Naive B cell (primary cell): ENCODE measurements at regions not wholly inside any gene's neighbourhood (a gene's known extent, or its start where the extent isn't known, plus 50 kb on each side); places are given as distances from the start of the nearest gene placed in this dataset.

ENCODE experiments used
- ATAC-seq, 2 donors: fragments of 150-1000 bp; cut with Tn5 transposase; 2 replicates each; pipeline ENCODE4 v1.10.0; 2021; ENCODE audit warnings: low read depth in 2 of 2, mild to moderate bottlenecking in 2 of 2, moderate library complexity in 2 of 2
- DNase-seq: peaks from one replicate; pipeline ENCODE4 v3.0.0; 2022
- H3K27ac Mint-ChIP-seq, 6 donors: one replicate each; pipeline ENCODE4 v1.8.0; 2020 to 2022; ENCODE audit warnings: mild to moderate bottlenecking in 6 of 6, mixed read lengths in 6 of 6, moderate library complexity in 5 of 6, inconsistent platforms in 2 of 6
- H3K27me3 Mint-ChIP-seq, 3 donors: one replicate each; pipeline ENCODE4 v1.8.0; 2021 to 2022; ENCODE audit warnings: mixed read lengths in 3 of 3, mild to moderate bottlenecking in 1 of 3
- H3K36me3 Mint-ChIP-seq, 2 donors: one replicate each; pipeline ENCODE4 v1.8.0; 2020 to 2022; ENCODE audit warnings: mixed read lengths in 2 of 2, inconsistent platforms in 1 of 2, mild to moderate bottlenecking in 1 of 2
- H3K4me1 Mint-ChIP-seq, 3 donors: one replicate each; pipeline ENCODE4 v1.8.0; 2020 to 2022; ENCODE audit warnings: mixed read lengths in 3 of 3, inconsistent platforms in 1 of 3, mild to moderate bottlenecking in 1 of 3, moderate library complexity in 1 of 3
- H3K4me3 Mint-ChIP-seq, 8 donors: one replicate each; pipeline ENCODE4 v1.8.0; 2020 to 2022; ENCODE audit warnings: mild to moderate bottlenecking in 8 of 8, mixed read lengths in 8 of 8, moderate library complexity in 8 of 8, inconsistent platforms in 2 of 8
- H3K9me3 Mint-ChIP-seq, 7 donors: one replicate each; pipeline ENCODE4 v1.8.0; 2020 to 2022; ENCODE audit warnings: mixed read lengths in 7 of 7, mild to moderate bottlenecking in 5 of 7, inconsistent platforms in 2 of 7, moderate library complexity in 1 of 7

DNA sequence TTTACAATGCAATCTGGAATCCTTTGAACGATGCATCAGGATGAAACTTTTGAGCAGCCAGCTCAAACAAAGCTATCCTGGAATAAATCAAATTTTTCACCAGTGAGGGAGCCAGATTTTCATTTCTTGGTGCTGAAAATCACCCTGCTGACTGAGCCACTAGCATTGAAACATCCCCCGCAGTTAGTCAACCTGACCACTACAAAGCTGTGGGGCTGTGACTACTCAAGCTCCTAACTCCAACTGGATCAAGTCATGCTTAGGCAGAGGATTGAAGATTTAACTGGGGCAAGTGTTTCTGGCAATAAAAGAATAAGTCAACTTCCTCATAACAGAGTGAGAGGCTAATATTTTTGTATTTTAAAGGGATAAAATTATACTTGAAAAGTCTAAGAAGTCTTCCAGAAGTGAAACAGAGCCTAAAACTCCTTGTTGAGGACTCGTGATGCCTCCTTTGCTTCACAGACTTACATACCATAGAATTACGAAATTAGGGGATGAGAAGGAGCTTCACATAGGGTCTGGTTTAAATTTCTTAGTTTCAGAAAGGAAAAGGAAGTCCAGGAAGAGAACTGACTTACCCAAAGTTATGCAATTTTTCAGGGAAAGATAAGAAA, 177.8 kb downstream of the SERPINI1 start:
- H3K4me3 Mint-ChIP-seq: no peak overlapping the region
- no peak for DNase-seq
- peaks cover 4 to 18% (median 4%) of the 10 kb centered on the region in 3 donors for H3K27me3 Mint-ChIP-seq
- no peaks in the 10 kb centered on the region for H3K4me1 Mint-ChIP-seq
- no peaks in the 10 kb centered on the region for H3K36me3 Mint-ChIP-seq
- ATAC-seq: no peak
- H3K27ac Mint-ChIP-seq: no peak overlapping the region
- peaks cover 0 to 3% (median 0%) of the 10 kb centered on the region in 7 donors for H3K9me3 Mint-ChIP-seq

DNA sequence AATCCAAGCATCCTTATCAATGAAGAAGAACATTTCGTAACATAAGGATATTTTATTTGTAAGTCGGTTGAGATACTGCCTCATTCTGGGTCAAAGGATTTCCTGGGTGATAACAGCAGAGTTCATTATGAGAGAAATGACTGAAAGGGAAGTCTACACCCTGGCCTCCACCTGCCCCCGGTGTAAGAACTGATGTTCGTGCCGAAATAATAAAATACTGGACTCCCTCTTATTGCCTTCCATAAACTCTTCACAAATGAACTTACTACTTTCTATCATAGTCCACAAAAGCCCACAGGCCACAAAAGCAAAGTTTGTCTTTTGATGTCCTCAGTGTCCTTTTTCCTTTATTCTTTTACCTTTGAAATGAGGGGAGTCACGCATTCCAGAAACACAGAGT, 174.4 kb downstream of the SERPINI1 start:
- H3K9me3 Mint-ChIP-seq: peaks cover 0 to 3% (median 0%) of the 10 kb centered on the region in 7 donors
- H3K4me1 Mint-ChIP-seq: no peaks in the 10 kb centered on the region
- ATAC-seq (no peak), DNase-seq (no peak)
- H3K27ac Mint-ChIP-seq: no peak overlapping the region
- H3K36me3 Mint-ChIP-seq: no peaks in the 10 kb centered on the region
- H3K4me3 Mint-ChIP-seq: no peak overlapping the region
- peaks cover 4 to 34% (median 6%) of the 10 kb centered on the region in 3 donors for H3K27me3 Mint-ChIP-seq

GRCh38 chr3:167909504-167909896, 174.0 kb downstream of the SERPINI1 start:
- Mint-ChIP-seq H3K27ac (no peak overlapping the region), H3K4me1 (no peaks in the 10 kb centered on the region), H3K9me3 (peaks cover 0 to 3% (median 0%) of the 10 kb centered on the region in 7 donors), H3K4me3 (no peak overlapping the region), H3K36me3 (no peaks in the 10 kb centered on the region), H3K27me3 (peaks cover 4 to 34% (median 6%) of the 10 kb centered on the region in 3 donors)
- ATAC-seq (no peak), DNase-seq (no peak)

DNA sequence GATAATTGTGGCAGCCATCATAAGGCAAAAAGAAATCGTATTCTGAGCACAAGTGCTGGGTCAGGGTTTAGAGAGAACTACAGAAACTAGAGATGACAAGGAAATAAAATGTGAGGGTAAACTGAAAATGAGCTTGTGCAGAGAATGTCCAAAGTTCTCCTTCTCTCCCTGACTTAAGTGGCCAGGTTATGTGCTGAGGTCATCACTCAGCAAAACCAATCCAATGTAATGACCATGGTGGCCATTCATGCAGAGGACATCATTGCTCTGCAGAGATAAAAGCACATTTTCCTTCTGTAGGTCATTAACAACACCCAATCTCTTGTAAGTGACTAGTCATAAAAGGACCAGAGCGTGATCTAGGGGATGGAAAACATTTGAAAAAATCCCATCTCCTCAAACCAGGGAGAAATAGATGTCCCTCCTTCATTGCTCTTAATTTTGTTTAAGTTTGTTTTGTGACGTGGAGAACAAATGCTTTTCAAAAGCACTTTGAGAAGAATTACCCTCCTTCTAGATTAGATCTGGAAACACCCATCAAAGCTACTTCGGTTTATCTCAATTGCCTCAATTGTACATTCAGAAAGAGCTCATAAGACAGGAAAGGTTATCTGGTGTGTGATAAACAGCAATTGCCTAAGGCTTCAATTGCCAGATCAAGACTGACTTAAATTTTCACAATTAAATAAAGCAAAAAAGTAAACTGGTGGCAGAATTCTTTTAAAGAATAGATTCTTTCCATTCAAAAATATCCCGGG, 173.4 kb downstream of the SERPINI1 start:
- no peak overlapping the region for H3K27ac Mint-ChIP-seq
- H3K36me3 Mint-ChIP-seq: no peaks in the 10 kb centered on the region
- peaks cover 0 to 3% (median 0%) of the 10 kb centered on the region in 7 donors for H3K9me3 Mint-ChIP-seq
- H3K4me1 Mint-ChIP-seq: no peaks in the 10 kb centered on the region
- H3K27me3 Mint-ChIP-seq: peaks cover 4 to 34% (median 7%) of the 10 kb centered on the region in 3 donors
- ATAC-seq (no peak), DNase-seq (no peak)
- no peak overlapping the region for H3K4me3 Mint-ChIP-seq

DNA sequence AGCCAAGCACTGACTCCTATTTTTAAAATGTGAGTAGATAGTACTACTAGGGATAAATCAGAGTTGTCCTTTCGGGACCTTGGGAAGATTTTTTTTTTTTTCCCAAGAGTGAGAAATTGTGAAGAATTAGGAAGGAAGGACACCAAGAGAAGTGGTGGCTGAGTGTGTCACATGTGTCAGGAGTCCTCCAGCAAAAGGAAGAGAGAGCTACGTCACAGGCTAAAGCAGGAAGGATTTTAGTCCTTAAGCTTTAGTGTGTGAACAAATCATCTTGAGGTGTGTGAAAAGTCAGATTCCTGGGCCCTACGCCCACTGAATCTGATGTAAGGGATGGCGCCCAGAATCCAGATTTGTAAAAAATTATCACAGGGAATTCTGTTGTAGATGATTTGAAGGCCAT, 172.7 kb downstream of the SERPINI1 start:
- no peaks in the 10 kb centered on the region for H3K36me3 Mint-ChIP-seq
- peaks cover 10 to 34% (median 13%) of the 10 kb centered on the region in 3 donors for H3K27me3 Mint-ChIP-seq
- H3K27ac Mint-ChIP-seq: peak overlapping the region in 1 of 6 donors; percentile 2
- no peak overlapping the region for H3K4me3 Mint-ChIP-seq
- ATAC-seq (no peak), DNase-seq (no peak)
- peaks cover 0 to 3% (median 0%) of the 10 kb centered on the region in 7 donors for H3K9me3 Mint-ChIP-seq
- H3K4me1 Mint-ChIP-seq: no peaks in the 10 kb centered on the region

DNA sequence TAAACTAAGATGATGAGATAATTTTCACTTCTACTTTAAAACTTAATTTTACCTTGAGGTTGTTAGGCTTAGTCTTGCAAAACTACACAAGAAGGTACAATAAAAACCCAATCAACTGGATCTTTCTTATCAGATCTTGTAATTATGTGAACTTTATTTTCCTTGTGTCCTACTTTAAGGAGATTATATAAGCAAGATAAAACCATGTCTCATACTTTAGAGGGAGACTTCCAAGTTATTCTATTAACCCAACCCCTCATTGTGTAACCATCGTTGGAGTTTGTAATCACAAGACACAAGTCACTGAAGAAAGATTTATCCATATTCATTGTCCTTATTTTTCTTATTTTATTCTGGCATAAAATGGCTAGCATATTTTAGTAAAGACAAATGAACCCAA, 165.6 kb downstream of the SERPINI1 start:
- Mint-ChIP-seq H3K36me3 (no peaks in the 10 kb centered on the region), H3K4me3 (no peak overlapping the region), H3K27ac (no peak overlapping the region), H3K9me3 (peaks cover 0 to 2% (median 0%) of the 10 kb centered on the region in 7 donors), H3K4me1 (no peaks in the 10 kb centered on the region), H3K27me3 (peaks cover 0 to 6% (median 6%) of the 10 kb centered on the region in 3 donors)
- ATAC-seq (no peak), DNase-seq (no peak)

DNA sequence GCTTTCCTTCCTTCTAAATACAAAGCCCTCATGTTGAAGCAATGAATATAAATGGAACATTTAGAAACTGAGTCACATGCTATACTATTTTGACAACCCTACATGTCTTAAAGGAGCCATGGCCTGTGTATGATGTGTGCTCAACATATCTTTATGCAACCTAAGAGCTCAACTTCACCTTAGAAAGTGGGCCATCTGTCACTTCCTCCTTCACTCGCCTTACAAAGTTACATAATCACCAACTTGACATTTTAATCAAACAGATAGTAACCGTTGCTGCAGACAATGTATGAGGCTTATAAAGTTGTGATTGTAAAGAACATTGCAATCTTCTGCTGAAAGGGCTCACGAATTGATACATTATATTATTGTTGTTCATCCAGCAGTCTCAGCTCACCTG, 163.6 kb downstream of the SERPINI1 start:
- Mint-ChIP-seq H3K36me3 (no peaks in the 10 kb centered on the region), H3K9me3 (peaks cover 0 to 2% (median 0%) of the 10 kb centered on the region in 7 donors), H3K27ac (no peak overlapping the region), H3K4me3 (no peak overlapping the region), H3K27me3 (peaks cover 0 to 6% (median 6%) of the 10 kb centered on the region in 3 donors), H3K4me1 (no peaks in the 10 kb centered on the region)
- DNase-seq (no peak), ATAC-seq (no peak)

- no peak for ATAC-seq
- Mint-ChIP-seq H3K27ac (no peak overlapping the region), H3K27me3 (no peaks in the 10 kb centered on the region), H3K36me3 (no peaks in the 10 kb centered on the region), H3K9me3 (peaks cover 0 to 2% (median 0%) of the 10 kb centered on the region in 7 donors), H3K4me1 (no peaks in the 10 kb centered on the region), H3K4me3 (no peak overlapping the region)
- no peak for DNase-seq
Measured at GRCh38 chr3:167898091-167898490, 162.6 kb downstream of the SERPINI1 start.

DNA sequence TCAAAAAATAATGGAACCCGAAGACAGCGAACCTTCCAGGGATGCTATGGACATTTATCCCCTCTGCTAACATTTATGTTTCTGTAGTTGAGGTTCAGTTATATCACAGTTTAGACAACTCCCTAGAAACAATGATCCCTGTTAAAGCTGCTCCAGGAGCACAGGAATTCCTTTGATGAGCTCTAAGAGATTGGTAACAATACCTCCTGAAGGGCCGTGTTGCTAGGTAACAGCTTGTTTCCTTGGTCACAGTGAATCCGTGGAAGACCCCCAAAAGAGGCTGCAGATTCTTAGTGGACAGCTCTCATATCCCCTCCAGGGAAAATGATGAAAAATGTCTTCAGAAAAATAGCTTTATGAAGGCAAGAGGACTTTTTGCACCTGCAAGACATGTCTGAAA, 160.2 kb downstream of the SERPINI1 start:
- peak overlapping the region in 1 of 6 donors; percentile 23 for H3K27ac Mint-ChIP-seq
- H3K4me3 Mint-ChIP-seq: no peak overlapping the region
- DNase-seq (no peak), ATAC-seq (no peak)
- H3K27me3 Mint-ChIP-seq: no peaks in the 10 kb centered on the region
- H3K9me3 Mint-ChIP-seq: peaks cover 0 to 2% (median 0%) of the 10 kb centered on the region in 7 donors
- H3K36me3 Mint-ChIP-seq: no peaks in the 10 kb centered on the region
- no peaks in the 10 kb centered on the region for H3K4me1 Mint-ChIP-seq

GRCh38 chr3:167895178-167895577, 159.7 kb downstream of the SERPINI1 start:
- Mint-ChIP-seq H3K9me3 (peaks cover 0 to 2% (median 0%) of the 10 kb centered on the region in 7 donors), H3K4me1 (no peaks in the 10 kb centered on the region), H3K27ac (no peak overlapping the region), H3K4me3 (no peak overlapping the region), H3K27me3 (no peaks in the 10 kb centered on the region), H3K36me3 (no peaks in the 10 kb centered on the region)
- ATAC-seq (no peak), DNase-seq (no peak)

DNA sequence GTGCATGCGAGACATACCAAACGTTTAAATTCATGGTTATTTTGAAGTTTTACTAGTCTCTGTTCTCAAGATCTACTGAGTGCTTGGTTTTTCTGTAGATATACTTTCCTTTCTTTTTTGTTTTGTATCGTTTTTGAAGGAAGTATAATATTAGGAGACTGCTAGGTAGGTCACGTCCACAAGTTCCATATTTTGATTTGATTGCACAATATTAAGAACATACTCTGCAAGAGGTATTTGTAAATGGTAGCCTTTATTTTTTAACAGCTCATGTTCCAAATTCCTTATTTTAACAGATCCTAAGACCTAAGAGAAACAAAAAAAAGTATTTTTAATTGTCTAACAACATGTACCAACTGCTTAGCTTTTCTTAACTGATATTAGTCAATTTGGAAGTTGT, 156.7 kb downstream of the SERPINI1 start:
- no peak overlapping the region for H3K4me3 Mint-ChIP-seq
- H3K9me3 Mint-ChIP-seq: peaks cover 0 to 1% (median 0%) of the 10 kb centered on the region in 7 donors
- no peaks in the 10 kb centered on the region for H3K27me3 Mint-ChIP-seq
- ATAC-seq (no peak), DNase-seq (no peak)
- no peak overlapping the region for H3K27ac Mint-ChIP-seq
- H3K36me3 Mint-ChIP-seq: no peaks in the 10 kb centered on the region
- H3K4me1 Mint-ChIP-seq: no peaks in the 10 kb centered on the region

GRCh38 chr3:167887096-167887495, 151.6 kb downstream of the SERPINI1 start:
- H3K4me1 Mint-ChIP-seq: no peaks in the 10 kb centered on the region
- no peaks in the 10 kb centered on the region for H3K9me3 Mint-ChIP-seq
- no peak for DNase-seq
- H3K4me3 Mint-ChIP-seq: no peak overlapping the region
- H3K36me3 Mint-ChIP-seq: no peaks in the 10 kb centered on the region
- peaks cover 0 to 15% (median 0%) of the 10 kb centered on the region in 3 donors for H3K27me3 Mint-ChIP-seq
- no peak for ATAC-seq
- H3K27ac Mint-ChIP-seq: no peak overlapping the region

- no peaks in the 10 kb centered on the region for H3K36me3 Mint-ChIP-seq
Measured at GRCh38 chr3:167886690-167887089, 151.2 kb downstream of the SERPINI1 start.

DNA sequence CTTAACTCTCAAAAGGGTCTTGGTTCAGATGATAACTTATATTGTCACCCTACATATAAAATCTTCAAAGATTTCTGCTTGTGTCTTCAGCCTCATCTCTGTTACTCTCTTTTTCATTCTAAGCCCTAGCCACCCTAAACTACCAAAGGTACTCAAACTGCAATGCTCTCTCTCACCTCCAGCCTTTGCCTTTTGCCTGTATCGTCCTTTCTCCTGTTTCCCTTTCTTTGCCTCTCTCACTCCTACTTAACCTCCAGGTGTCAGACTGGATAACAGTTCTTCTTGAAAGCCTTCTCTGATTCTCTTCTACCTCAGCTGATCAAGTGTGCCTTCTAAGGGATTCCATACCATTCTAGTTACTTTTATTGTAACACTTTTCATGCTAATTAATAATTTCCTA, 149.8 kb downstream of the SERPINI1 start:
- H3K36me3 Mint-ChIP-seq: no peaks in the 10 kb centered on the region
- H3K4me1 Mint-ChIP-seq: peaks cover 0 to 7% (median 4%) of the 10 kb centered on the region in 3 donors
- DNase-seq: no peak
- peak overlapping the region in 1 of 6 donors; percentile 1 for H3K27ac Mint-ChIP-seq
- H3K4me3 Mint-ChIP-seq: no peak overlapping the region
- H3K9me3 Mint-ChIP-seq: no peaks in the 10 kb centered on the region
- H3K27me3 Mint-ChIP-seq: peaks cover 0 to 15% (median 0%) of the 10 kb centered on the region in 3 donors
- no peak for ATAC-seq

More at GRCh38 chr3:167886690-167887089, 151.2 kb downstream of the SERPINI1 start:
- no peak for ATAC-seq
- H3K27ac Mint-ChIP-seq: no peak overlapping the region
- H3K27me3 Mint-ChIP-seq: peaks cover 0 to 15% (median 0%) of the 10 kb centered on the region in 3 donors
- H3K9me3 Mint-ChIP-seq: no peaks in the 10 kb centered on the region
- H3K4me3 Mint-ChIP-seq: no peak overlapping the region
- peaks cover 0 to 4% (median 4%) of the 10 kb centered on the region in 3 donors for H3K4me1 Mint-ChIP-seq
- no peak for DNase-seq
